Inflammatory macrophage (primary cell): ENCODE measurements at regions not wholly inside any gene's neighbourhood (a gene's known extent, or its start where the extent isn't known, plus 50 kb on each side); places are given as distances from the start of the nearest gene placed in this dataset.
A peak's percentile ranks its signal among the peaks of the same experiment; 100 is the strongest.
"Not testable (repeated sequence)": the region's sequence is repeated elsewhere in the genome, so short reads cannot be mapped to it uniquely, and the experiment has no call there.

Experiments used
- DNase-seq, 2 donors: peaks; one replicate each; pipeline ENCODE4 v3.0.0-alpha.2; 2020 to 2022

GRCh38 chr6:82118150-82118562 lies 129.4 kb downstream of the IBTK start:
- DNase-seq = no peak

DNA sequence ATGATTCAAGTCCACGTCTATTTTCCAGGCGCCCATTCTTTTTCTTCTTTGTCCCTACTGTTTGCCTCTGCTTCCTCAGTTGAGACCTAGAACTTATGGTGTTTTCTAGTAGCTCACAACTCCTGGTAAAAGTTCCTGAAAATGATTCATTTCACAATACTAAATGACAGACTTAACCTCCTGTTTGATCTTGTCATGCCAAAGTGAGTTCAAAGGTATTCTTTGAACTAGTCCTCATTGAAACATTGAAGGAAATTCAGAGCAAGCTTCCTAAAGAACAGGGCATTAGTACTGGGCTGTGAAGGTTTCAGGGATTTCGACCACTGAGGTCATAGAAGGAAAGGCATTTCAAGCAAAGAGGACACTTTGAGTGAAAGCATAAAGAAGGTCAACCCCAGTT lies 132.8 kb downstream of the IBTK start:
- no peak for DNase-seq

DNA sequence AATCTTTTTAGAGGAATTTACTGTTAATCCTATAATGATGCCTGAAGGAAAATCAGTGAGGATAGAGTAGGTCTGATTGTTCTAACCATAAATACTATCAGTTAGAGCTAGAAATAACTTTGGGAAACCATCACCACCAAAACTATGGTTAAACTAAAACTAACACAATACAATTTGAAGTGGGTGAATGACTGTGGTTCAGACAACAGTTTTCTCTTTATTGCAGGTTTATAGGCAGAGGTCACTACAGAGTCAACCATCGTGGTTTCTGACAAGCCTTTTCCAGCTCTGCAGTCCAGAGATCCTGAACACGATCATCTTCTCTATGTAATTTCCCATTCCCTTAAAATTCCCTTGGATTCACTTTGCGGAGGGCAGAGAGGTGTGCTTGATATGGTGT lies 134.3 kb downstream of the IBTK start:
- DNase-seq = no peak

GRCh38 chr6:82111818-82112217 lies 135.7 kb downstream of the IBTK start:
- DNase-seq = no peak

DNA sequence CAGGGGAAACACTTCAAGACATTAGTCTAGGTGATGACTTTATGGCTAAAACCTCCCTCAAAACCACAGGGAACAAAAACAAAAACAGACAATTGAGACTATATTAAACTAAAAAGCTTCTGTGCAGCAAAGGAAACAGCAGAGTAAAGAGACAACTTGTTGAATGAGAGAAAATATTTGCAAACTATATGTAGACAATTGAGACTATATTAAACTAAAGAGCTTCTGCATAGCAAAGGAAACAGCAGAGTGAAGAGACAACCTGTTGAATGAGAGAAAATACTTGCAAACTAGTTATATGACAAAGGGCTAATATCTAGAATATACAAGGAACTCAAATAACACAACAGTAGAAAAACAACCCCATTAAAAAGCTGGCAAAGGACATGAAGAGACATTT lies 136.4 kb downstream of the IBTK start:
- no peak for DNase-seq

DNA sequence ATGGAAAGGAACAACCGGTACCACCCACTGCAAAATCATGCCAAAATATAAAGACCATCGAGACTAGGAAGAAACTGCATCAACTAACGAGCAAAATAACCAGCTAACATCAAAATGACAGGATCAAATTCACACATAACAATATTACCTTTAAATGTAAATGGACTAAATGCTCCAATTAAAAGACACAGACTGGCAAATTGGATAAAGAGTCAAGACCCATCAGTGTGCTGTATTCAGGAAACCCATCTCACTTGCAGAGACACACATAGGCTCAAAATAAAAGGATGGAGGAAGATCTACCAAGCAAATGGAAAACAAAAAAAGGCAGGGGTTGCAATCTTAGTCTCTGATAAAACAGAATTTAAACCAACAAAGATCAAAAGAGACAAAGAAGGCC lies 144.4 kb downstream of the IBTK start:
- DNase-seq = not testable (repeated sequence)

DNA sequence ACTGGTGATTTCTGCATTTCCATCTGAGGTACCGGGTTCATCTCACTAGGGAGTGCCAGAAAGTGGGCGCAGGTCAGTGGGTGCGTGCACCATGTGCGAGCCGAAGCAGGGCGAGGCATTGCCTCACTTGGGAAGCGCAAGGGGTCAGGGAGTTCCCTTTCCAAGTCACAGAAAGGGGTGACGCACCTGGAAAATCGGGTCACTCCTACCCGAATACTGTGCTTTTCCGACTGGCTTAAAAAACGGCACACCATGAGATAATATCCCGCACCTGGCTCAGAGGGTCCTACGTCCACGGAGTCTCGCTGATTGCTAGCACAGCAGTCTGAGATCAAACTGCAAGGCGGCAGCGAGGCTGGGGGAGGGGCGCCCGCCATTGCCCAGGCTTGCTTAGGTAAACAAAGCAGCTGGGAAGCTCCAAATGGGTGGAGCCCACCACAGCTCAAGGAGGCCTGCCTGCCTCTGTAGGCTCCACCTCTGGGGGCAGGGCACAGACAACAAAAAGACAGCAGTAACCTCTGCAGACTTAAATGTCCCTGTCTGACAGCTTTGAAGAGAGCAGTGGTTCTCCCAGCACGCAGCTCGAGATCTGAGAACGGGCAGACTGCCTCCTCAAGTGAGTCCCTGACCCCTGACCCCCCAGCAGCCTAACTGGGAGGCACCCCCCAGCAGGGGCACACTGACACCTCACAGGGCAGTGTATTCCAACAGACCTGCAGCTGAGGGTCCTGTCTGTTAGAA lies 146.0 kb downstream of the IBTK start:
- DNase-seq = not testable (repeated sequence)

DNA sequence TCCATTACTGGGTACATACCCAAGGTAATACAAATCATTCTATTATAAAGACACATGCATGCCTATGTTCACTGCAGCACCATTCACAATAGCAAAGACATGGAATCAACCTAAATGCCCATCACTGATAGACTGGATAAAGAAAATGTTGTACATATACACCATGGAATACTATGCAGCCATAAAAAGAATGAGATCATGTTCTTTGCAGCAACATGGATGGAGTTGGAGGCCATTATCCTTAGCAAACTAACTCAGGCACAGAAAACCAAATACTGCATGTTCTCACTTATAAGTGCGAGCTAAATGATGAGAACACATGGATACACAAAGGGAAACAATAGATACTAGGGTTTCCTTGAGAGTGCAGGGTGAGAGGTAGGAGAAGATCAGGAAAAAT lies 146.8 kb downstream of the IBTK start:
- not testable (repeated sequence) for DNase-seq

DNA sequence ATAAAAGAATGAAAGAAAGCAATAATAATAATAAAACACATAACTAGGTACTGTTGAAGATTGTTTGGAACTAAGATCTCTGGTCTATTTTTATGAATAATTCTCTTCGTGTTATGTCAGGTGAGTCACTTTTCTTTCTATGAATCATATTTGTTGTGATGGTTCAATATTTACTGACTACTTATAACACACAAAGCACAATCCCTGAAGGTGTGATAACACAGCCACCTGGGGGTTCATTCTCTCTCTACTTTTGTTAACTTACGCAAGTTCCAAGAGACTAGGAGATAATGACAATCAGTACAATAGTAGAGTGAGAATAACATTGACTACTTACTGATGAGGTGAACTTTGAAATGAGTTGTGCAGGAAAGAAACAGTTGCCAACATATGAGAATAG lies 149.9 kb downstream of the IBTK start:
- no peak for DNase-seq

DNA sequence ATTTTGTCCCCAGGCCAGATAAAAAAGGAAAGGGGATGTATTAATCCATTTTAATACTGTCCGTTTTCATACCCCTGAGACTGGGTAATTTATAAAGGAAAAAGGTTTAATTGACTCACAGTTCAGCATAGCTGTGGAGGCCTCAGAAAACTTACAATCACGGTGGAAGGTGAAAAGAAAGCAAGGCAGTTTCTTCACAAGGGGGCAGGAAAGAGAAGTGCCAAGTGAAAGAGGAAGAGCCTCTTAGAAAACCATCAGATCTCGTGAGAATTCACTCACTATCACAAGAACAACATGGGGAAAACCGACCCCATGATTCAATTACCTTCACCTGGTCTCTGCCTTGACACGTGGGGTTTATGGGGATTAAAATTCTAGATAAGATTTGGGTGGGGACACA lies 152.5 kb downstream of the IBTK start:
- peak; percentile 43 to 62 for DNase-seq

DNA sequence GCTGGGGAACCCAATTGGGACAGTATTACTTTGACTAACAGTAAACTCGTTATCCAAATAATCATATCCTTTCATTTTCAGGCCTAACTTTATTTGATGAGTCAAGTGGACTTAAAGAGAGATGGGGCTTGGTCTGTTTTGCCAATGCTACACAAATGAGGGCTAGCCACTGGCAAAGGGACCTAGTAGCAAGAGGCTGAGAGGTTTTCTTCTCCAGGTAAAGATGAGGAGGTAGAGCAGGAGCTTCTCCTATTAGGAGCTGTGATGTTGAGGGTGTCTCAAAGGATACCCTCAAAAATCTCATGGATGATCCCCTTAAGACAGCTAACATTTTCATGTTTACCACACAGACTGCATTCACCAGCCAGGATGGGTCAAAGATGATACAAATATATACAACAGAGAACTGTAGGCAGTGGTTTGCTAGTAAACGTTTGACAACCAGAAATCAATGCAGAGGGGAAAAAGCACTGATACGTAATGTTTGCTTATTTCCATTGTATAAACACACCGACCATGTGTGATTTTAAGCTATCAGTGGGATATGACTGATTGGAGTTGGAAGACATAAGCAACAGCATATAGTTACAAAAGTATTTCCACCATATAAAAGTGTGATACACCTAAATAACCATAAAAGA lies 153.3 kb downstream of the IBTK start:
- DNase-seq = no peak

- DNase-seq = no peak
Observed at GRCh38 chr6:82088978-82089771, 158.4 kb downstream of the IBTK start.

- no peak for DNase-seq
Observed at GRCh38 chr6:82086944-82087343, 160.6 kb downstream of the IBTK start.

- DNase-seq = no peak
Observed at GRCh38 chr6:82085701-82086100, 161.8 kb downstream of the IBTK start.

- no peak for DNase-seq
Observed at GRCh38 chr6:82084324-82084920, 163.1 kb downstream of the IBTK start.

DNA sequence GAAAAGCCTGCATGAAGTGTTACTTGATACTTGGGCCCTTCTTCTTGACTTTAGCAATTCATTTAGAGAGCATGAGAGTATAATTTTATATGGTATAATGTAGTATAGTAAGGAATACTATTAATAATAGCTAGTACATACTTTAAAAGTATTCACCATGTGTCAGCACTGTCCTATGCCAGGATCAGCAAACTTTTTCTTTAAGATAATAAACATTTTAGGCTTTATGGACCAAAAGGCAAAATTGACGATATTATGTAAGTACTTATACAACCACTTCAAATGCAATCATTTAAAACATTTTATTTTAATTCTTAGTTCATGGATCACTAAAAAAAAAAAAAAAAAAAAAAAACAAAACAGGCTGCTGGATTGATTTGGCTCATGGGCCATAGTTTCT lies 163.9 kb downstream of the IBTK start:
- no peak for DNase-seq

- DNase-seq = no peak
Observed at GRCh38 chr6:82080767-82081166, 166.8 kb downstream of the IBTK start.

- peak in 1 of 2 donors; percentile 47 for DNase-seq
Observed at GRCh38 chr6:82078286-82078908, 169.1 kb downstream of the IBTK start.

DNA sequence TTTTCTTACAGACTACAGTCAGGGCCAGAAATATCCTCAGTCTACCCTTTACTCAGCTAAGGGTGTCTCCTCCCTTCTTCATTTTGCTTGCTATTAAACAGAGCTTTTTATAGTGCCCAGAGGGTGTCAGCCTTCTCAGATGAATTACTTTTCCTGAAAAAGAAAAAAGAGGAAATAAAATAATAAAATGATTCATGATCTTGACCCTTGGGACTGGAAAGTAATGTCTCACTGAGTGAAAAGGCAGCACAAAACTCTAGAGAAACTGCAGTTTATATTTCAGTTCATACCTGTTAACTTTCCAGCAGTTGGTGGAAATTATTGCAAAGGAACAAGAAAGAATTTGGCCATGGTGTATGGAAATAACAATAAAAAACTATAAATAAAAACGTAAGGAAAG lies 170.6 kb downstream of the IBTK start:
- peak in 1 of 2 donors; percentile 8 for DNase-seq

DNA sequence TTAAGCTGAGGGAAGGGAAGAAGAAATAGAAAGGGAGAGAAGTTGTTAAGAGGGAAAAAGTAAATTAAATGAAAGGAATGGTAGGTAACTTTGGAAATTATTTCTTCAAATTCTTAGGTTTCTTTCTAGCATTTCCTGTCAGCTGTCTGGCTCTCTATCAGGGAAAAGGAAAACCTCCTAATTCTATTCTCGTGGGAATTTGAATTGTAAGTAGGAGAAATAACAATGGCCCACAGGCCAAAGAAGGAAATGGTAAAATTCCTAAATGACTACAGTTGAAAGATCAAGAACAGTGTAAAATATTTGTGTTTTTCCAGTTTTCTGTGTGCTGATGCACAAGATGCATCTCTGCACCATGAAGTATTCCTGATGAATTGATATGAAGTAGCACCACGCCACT lies 173.0 kb downstream of the IBTK start:
- no peak for DNase-seq

DNA sequence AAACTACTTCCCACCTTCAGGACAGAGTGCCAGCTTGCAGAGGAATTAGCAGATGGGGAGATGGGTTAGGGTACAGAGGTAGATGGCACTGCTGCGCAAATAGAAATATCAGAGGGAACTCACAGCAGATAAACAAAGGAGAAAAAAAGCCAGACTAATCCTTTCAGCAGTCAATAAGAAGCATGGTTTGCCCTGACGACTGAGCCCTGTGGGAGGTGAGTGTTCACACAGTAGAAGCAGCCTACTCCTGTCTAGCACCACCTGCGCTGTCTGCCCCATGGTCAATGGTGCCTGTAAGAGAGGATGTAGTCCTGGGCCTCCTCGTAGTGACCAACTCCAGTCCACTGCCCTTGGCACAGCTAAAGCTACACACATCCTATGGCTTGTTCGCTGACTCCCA lies 174.1 kb downstream of the IBTK start:
- DNase-seq = no peak

- peak; percentile 29 to 56 for DNase-seq
Observed at GRCh38 chr6:82072751-82073150, 174.8 kb downstream of the IBTK start.

- DNase-seq = peak; percentile 53 to 75
Observed at GRCh38 chr6:82072121-82072521, 175.4 kb downstream of the IBTK start.
